NB4 (cell line): ENCODE measurements at regions not wholly inside any gene's neighbourhood (a gene's known extent, or its start where the extent isn't known, plus 50 kb on each side); places are given as distances from the start of the nearest gene placed in this dataset.

Source experiments
- POLR2A ChIP-seq: IDR thresholded peaks from 2 replicates; pipeline ENCODE4 v1.6.1; 2011; ENCODE audit warnings: mild to moderate bottlenecking; ENCODE audit not compliant: insufficient read length; ENCODE audit errors: extremely low read depth
- TF ChIP-seq, protein P1 (sequence below): IDR thresholded peaks from one replicate; pipeline ENCODE4 v1.5.1; 2012; ENCODE audit warnings: low read depth, low read length
- TF ChIP-seq, protein P2 (sequence below): IDR thresholded peaks from 2 replicates; pipeline ENCODE4 v1.6.1; 2011; ENCODE audit warnings: low read depth, low read length

DNA sequence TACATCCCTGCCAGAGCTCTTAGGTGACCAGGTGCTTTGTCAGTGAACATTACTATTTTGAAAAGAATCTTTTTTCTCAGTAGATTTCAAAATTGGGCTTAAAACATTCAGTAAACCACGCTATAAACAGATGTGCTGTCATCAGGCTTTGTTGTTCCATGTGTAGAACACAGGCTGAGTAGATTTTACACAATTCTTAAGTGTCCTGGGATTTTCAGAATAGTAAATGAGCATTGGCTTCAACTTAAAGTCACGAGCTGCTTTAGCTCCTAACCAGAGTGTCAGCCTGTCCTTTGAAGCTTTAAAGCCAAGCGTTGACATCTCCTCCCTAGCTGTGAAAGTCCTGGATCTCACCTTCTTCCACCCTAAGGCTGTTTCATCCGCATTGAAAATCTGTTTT lies 83.6 kb downstream of the CARTPT start:
- TF ChIP-seq, protein P1, sequence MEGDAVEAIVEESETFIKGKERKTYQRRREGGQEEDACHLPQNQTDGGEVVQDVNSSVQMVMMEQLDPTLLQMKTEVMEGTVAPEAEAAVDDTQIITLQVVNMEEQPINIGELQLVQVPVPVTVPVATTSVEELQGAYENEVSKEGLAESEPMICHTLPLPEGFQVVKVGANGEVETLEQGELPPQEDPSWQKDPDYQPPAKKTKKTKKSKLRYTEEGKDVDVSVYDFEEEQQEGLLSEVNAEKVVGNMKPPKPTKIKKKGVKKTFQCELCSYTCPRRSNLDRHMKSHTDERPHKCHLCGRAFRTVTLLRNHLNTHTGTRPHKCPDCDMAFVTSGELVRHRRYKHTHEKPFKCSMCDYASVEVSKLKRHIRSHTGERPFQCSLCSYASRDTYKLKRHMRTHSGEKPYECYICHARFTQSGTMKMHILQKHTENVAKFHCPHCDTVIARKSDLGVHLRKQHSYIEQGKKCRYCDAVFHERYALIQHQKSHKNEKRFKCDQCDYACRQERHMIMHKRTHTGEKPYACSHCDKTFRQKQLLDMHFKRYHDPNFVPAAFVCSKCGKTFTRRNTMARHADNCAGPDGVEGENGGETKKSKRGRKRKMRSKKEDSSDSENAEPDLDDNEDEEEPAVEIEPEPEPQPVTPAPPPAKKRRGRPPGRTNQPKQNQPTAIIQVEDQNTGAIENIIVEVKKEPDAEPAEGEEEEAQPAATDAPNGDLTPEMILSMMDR, result no peak
- TF ChIP-seq POLR2A, result no peak
- TF ChIP-seq, protein P2, sequence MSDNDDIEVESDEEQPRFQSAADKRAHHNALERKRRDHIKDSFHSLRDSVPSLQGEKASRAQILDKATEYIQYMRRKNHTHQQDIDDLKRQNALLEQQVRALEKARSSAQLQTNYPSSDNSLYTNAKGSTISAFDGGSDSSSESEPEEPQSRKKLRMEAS, result no peak
